Choroid plexus epithelial cell (primary cell): ENCODE measurements at regions not wholly inside any gene's neighbourhood (a gene's known extent, or its start where the extent isn't known, plus 50 kb on each side); places are given as distances from the start of the nearest gene placed in this dataset.

Source experiments
- DNase-seq: peaks from one replicate; pipeline ENCODE4 v3.0.0-alpha.2; 2010; ENCODE audit warnings: low read depth
- H3K4me3 ChIP-seq: 2 replicates; pipeline ENCODE4 v1.5.1; 2011; ENCODE audit warnings: low read depth, mild to moderate bottlenecking, control low read depth, low read length, moderate library complexity
- CTCF ChIP-seq: conservative IDR thresholded peaks from 2 replicates; pipeline ENCODE4 v1.5.1; 2011; ENCODE audit warnings: low read depth, mild to moderate bottlenecking, control low read depth, inconsistent platforms, low read length, moderate library complexity

GRCh38 chr5:82417776-82418607 is 139.8 kb upstream of the RPS23 start:
- H3K4me3 ChIP-seq, result no peak overlapping the region
- TF ChIP-seq CTCF, result no peak
- DNase-seq, result peak; percentile 52

GRCh38 chr5:82416512-82416911 is 138.4 kb upstream of the RPS23 start:
- peak; percentile 23 for DNase-seq
- no peak overlapping the region for H3K4me3 ChIP-seq
- no peak for TF ChIP-seq CTCF

- no peak for TF ChIP-seq CTCF
- no peak for DNase-seq
- no peak overlapping the region for H3K4me3 ChIP-seq
These were observed 135.9 kb upstream of the RPS23 start for GRCh38 chr5:82414041-82414388.

GRCh38 chr5:82413302-82414040 is 135.3 kb upstream of the RPS23 start:
- DNase-seq, result peak; percentile 94
- TF ChIP-seq CTCF, result no peak

GRCh38 chr5:82408033-82408432 is 129.9 kb upstream of the RPS23 start:
- TF ChIP-seq CTCF, result no peak
- H3K4me3 ChIP-seq, result no peak overlapping the region
- no peak for DNase-seq

More at GRCh38 chr5:82413302-82414040, 135.3 kb upstream of the RPS23 start:
- no peak overlapping the region for H3K4me3 ChIP-seq

- DNase-seq, result peak; percentile 97
- TF ChIP-seq CTCF, result no peak
- H3K4me3 ChIP-seq, result no peak overlapping the region
These were observed 128.1 kb upstream of the RPS23 start for GRCh38 chr5:82406205-82406773.
